ENCODE measurements at regions not wholly inside any gene's neighbourhood (a gene's known extent, or its start where the extent isn't known, plus 50 kb on each side); places are given as distances from the start of the nearest gene placed in this dataset.

GRCh38 chr7:13016592-13017332 lies 329.3 kb downstream of the ARL4A start:
- no peaks in the 10 kb centered on the region for H4K20me1 ChIP-seq (ENCODE audit: insufficient read depth, low read length)
- H3K4me3 ChIP-seq (ENCODE audit: low read length), result no peak overlapping the region
- H3K4me2 ChIP-seq (ENCODE audit: low read length), result no peak overlapping the region
- TF ChIP-seq CTCF (IDR thresholded peaks at IDR 0.05; ENCODE audit: low read depth, low read length) (no peak), EZH2phosphoT487 (IDR thresholded peaks at IDR 0.05; ENCODE audit: low read depth) (no peak)
- H3K79me2 ChIP-seq (ENCODE audit: low read length), result no peaks in the 10 kb centered on the region
- H3K9me3 ChIP-seq (ENCODE audit: insufficient read depth, low read length), result no peaks in the 10 kb centered on the region
- no peaks in the 10 kb centered on the region for H3K4me1 ChIP-seq (ENCODE audit: low read length)
- no peaks in the 10 kb centered on the region for H3K36me3 ChIP-seq (replicated peaks; ENCODE audit: low read depth, low read length)
- no peaks in the 10 kb centered on the region for H3K27me3 ChIP-seq (ENCODE audit: low read depth, low read length)
- no peak overlapping the region for H3K27ac ChIP-seq (ENCODE audit: low read length)
- no peak overlapping the region for H2AFZ ChIP-seq (ENCODE audit: low read depth, low read length)
- no peak overlapping the region for H3K9ac ChIP-seq (ENCODE audit: low read length)

DNA sequence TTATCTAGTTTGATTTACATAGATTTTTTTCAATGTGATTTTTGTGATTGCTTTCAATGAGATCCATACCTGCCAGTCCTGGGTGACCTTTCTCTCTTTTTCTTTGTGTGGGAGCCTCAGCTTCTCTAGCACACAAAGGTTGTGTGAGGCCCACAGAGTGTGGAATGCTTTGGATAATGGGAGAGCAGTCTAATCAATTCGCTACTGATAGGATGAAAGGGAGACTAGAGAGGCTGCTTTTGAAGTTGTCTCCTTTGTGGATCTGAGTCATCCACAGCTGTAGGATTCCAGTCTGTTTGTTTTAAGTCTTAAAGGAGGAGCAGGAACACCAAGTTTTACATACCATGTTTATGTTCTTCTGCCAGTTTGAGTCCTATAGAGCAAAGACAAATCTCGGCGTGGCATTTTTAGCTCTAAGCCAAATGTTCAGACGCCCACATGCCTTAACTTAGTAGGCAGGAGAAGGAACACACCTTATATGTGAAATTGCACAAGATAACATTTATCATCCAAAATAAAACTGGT lies 330.0 kb downstream of the ARL4A start:
- Histone ChIP-seq H3K27ac (ENCODE audit: low read length) (no peak overlapping the region), H3K4me2 (ENCODE audit: low read length) (no peak overlapping the region), H2AFZ (ENCODE audit: low read depth, low read length) (no peak overlapping the region), H4K20me1 (ENCODE audit: insufficient read depth, low read length) (no peaks in the 10 kb centered on the region), H3K9me3 (ENCODE audit: insufficient read depth, low read length) (no peaks in the 10 kb centered on the region), H3K36me3 (replicated peaks; ENCODE audit: low read depth, low read length) (no peaks in the 10 kb centered on the region), H3K79me2 (ENCODE audit: low read length) (no peaks in the 10 kb centered on the region), H3K27me3 (ENCODE audit: low read depth, low read length) (no peaks in the 10 kb centered on the region), H3K9ac (ENCODE audit: low read length) (no peak overlapping the region), H3K4me3 (ENCODE audit: low read length) (no peak overlapping the region), H3K4me1 (ENCODE audit: low read length) (no peaks in the 10 kb centered on the region)
- TF ChIP-seq CTCF (IDR thresholded peaks at IDR 0.05; ENCODE audit: low read depth, low read length), result no peak
- TF ChIP-seq EZH2phosphoT487 (IDR thresholded peaks at IDR 0.05; ENCODE audit: low read depth), result no peak

DNA sequence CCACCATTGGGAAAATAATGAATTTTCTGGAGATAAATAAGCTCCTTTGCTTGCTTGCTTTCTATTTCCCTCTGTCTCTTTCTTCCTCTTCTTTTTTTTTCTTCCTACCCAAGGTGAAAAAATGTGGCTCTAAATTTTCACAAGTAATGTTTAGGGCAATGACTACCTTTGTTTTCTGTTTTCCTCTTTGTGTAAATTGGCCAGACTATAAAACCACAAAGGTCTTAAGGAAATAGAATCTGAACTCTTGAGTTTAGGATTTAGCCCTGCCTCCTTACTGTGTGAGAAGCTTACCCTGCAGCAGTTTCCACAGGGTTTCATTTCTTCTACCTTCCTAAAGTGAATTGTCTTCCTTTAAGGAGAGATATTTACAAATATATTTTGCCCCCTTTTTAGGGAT lies 330.4 kb downstream of the ARL4A start:
- no peaks in the 10 kb centered on the region for H3K27me3 ChIP-seq (ENCODE audit: low read depth, low read length)
- H3K4me3 ChIP-seq (ENCODE audit: low read length), result no peak overlapping the region
- H2AFZ ChIP-seq (ENCODE audit: low read depth, low read length), result no peak overlapping the region
- H3K4me1 ChIP-seq (ENCODE audit: low read length), result no peaks in the 10 kb centered on the region
- H3K9me3 ChIP-seq (ENCODE audit: insufficient read depth, low read length), result no peaks in the 10 kb centered on the region
- no peaks in the 10 kb centered on the region for H3K79me2 ChIP-seq (ENCODE audit: low read length)
- H3K4me2 ChIP-seq (ENCODE audit: low read length), result no peak overlapping the region
- no peak overlapping the region for H3K27ac ChIP-seq (ENCODE audit: low read length)
- H4K20me1 ChIP-seq (ENCODE audit: insufficient read depth, low read length), result no peaks in the 10 kb centered on the region
- no peaks in the 10 kb centered on the region for H3K36me3 ChIP-seq (replicated peaks; ENCODE audit: low read depth, low read length)
- TF ChIP-seq EZH2phosphoT487 (IDR thresholded peaks at IDR 0.05; ENCODE audit: low read depth) (no peak), CTCF (IDR thresholded peaks at IDR 0.05; ENCODE audit: low read depth, low read length) (no peak)
- no peak overlapping the region for H3K9ac ChIP-seq (ENCODE audit: low read length)

DNA sequence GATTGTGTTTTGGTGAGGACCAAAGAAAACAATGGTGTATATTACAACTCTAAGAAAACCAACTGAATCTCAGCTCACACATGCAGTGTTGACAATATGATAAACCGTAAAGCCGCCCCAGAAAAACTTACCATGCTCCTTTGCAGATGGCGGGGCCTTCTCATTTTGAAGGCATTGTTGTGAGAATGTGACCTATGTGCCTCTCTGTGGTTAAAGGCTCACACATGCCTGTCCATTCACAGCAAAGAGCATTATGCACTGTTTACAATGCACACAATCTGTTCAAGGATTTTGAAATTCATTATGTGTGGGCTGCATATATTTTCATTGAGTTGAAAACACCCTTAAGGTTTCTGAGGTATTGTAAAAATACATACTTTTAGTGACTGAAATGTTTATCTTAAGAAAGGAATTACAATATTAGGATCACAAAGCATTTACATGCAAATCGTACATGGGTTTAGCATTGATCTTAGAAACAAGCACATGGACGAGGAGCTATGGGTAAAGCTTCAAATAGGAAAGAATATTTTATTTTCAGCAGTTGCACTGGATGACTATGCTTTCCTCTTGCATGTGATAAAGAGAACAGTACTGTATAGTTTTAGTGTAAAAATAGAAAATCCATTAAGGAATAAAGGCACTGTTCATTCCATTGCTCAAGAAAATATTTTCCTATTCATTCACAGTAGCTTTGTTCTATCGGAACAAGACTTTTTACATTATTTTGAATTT lies 334.3 kb downstream of the ARL4A start:
- no peaks in the 10 kb centered on the region for H3K4me1 ChIP-seq (ENCODE audit: low read length)
- no peaks in the 10 kb centered on the region for H3K27me3 ChIP-seq (ENCODE audit: low read depth, low read length)
- no peak overlapping the region for H3K4me2 ChIP-seq (ENCODE audit: low read length)
- no peak overlapping the region for H2AFZ ChIP-seq (ENCODE audit: low read depth, low read length)
- no peaks in the 10 kb centered on the region for H3K36me3 ChIP-seq (replicated peaks; ENCODE audit: low read depth, low read length)
- TF ChIP-seq EZH2phosphoT487 (IDR thresholded peaks at IDR 0.05; ENCODE audit: low read depth), result no peak
- TF ChIP-seq CTCF (IDR thresholded peaks at IDR 0.05; ENCODE audit: low read depth, low read length), result no peak
- H4K20me1 ChIP-seq (ENCODE audit: insufficient read depth, low read length), result no peaks in the 10 kb centered on the region
- H3K9me3 ChIP-seq (ENCODE audit: insufficient read depth, low read length), result no peaks in the 10 kb centered on the region
- H3K4me3 ChIP-seq (ENCODE audit: low read length), result no peak overlapping the region
- H3K27ac ChIP-seq (ENCODE audit: low read length), result no peak overlapping the region
- H3K9ac ChIP-seq (ENCODE audit: low read length), result no peak overlapping the region
- H3K79me2 ChIP-seq (ENCODE audit: low read length), result no peaks in the 10 kb centered on the region

Data from OCI-LY3 (cell line).